A549 (cell line): ENCODE measurements at regions not wholly inside any gene's neighbourhood (a gene's known extent, or its start where the extent isn't known, plus 50 kb on each side); places are given as distances from the start of the nearest gene placed in this dataset.

Experiments used
- ATAC-seq, 2 experiments: fragments of 200-7000 bp in 1 of 2; fragments of >200 bp in 1 of 2; cut with Nextera tagmentation in 1 of 2; cut with Tn5 transposase in 1 of 2; 3 replicates each; pipeline versions ENCODE4 v1.8.0 to v1.9.1; 2018 to 2020; ENCODE audit warnings: mild to moderate bottlenecking in 1 of 2, moderate library complexity in 1 of 2
- CTCF ChIA-PET: fragments of 300-600 bp; sonication (Branson Sonifier 250); formaldehyde crosslinking; extraction: SDS; loops from one replicate; lab custom pipeline; 2021; ENCODE audit warnings: antibody characterized with exemption, inconsistent platforms; lab: Yijun Ruan, JAX
- POLR2A ChIA-PET: fragments of 350-600 bp; formaldehyde crosslinking; extraction: SDS; loops from one replicate; lab custom pipeline; 2021; ENCODE audit warnings: antibody characterized with exemption, inconsistent platforms; lab: Yijun Ruan, JAX
- DNase-seq, 2 experiments: peaks; one replicate each; pipeline versions ENCODE4 v3.0.0 to v3.0.0-alpha.2; 2011 to 2016; ENCODE audit warnings: low read depth in 1 of 2, low spot score in 1 of 2
- FAIRE-seq: peaks from 2 replicates; lab custom pipeline; 2011; peaks lifted over from hg19 to GRCh38; lab: Jason Lieb, UNC
- H3K27ac ChIP-seq, 2 experiments: fragments of >200 bp; sonication (Bioruptor Twin); formaldehyde crosslinking; 3 replicates each; pipeline ENCODE4 v1.5.1; 2016 to 2017
- H3K4me1 ChIP-seq: fragments of >200 bp; sonication (Bioruptor Twin); formaldehyde crosslinking; 3 replicates; pipeline ENCODE4 v1.6.1; 2016
- H3K4me2 ChIP-seq: fragments of >200 bp; sonication (Bioruptor Twin); formaldehyde crosslinking; 3 replicates; pipeline ENCODE4 v1.6.1; 2016
- H3K4me3 ChIP-seq: fragments of >200 bp; sonication (Bioruptor Twin); formaldehyde crosslinking; 3 replicates; pipeline ENCODE4 v1.5.1; 2016
- H3K9me3 ChIP-seq: fragments of >200 bp; sonication (Bioruptor Twin); formaldehyde crosslinking; 3 replicates; pipeline ENCODE4 v1.6.1; 2016
- CEBPB ChIP-seq, 2 experiments: fragments of >200 bp in 1 of 2; sonication (Bioruptor Twin) in 1 of 2; formaldehyde crosslinking in 1 of 2; IDR thresholded peaks; 2 replicates each; pipeline ENCODE4 v1.6.1; 2012 to 2016
- E2F6 ChIP-seq: IDR thresholded peaks from 2 replicates; pipeline ENCODE4 v1.6.1; 2012; ENCODE audit warnings: low read depth, borderline replicate concordance
- EP300 ChIP-seq, 2 experiments: fragments of >200 bp; sonication (Bioruptor Twin); formaldehyde crosslinking; IDR thresholded peaks; 2 replicates in 1 of 2; 3 replicates in 1 of 2; pipeline ENCODE4 v1.6.1; 2016 to 2017
- HDAC2 ChIP-seq: fragments of 200-600 bp; sonication (generic); IDR thresholded peaks from 2 replicates; pipeline ENCODE4 v1.6.1; 2016
- HOXB5 ChIP-seq: fragments of 250-450 bp; sonication (Bioruptor Pico); IDR thresholded peaks from 2 replicates; pipeline ENCODE4 v1.5.0; 2020; ENCODE audit warnings: mild to moderate bottlenecking, moderate library complexity
- JUN ChIP-seq, 2 experiments: fragments of >200 bp; sonication (Bioruptor Twin); formaldehyde crosslinking; IDR thresholded peaks; 2 replicates in 1 of 2; 3 replicates in 1 of 2; pipeline ENCODE4 v1.6.1; 2016 to 2017
- JUNB ChIP-seq: fragments of >200 bp; sonication (Bioruptor Twin); formaldehyde crosslinking; IDR thresholded peaks from 2 replicates; pipeline ENCODE4 v1.6.1; 2016
- KDM5A ChIP-seq: fragments of 200-600 bp; sonication (generic); IDR thresholded peaks from 2 replicates; pipeline ENCODE4 v1.6.1; 2016; ENCODE audit warnings: antibody characterized with exemption, mild to moderate bottlenecking
- MAFK ChIP-seq: fragments of 450-650 bp; IDR thresholded peaks from 2 replicates; pipeline ENCODE4 v1.6.1; 2014; ENCODE audit not compliant: partially characterized antibody
- MAX ChIP-seq: IDR thresholded peaks from 2 replicates; pipeline ENCODE4 v1.6.1; 2012
- MYC ChIP-seq: IDR thresholded peaks from 2 replicates; pipeline ENCODE4 v1.6.1; 2012; ENCODE audit warnings: mild to moderate bottlenecking, inconsistent platforms, low read length, improper control_type of control experiment, borderline replicate concordance
- PHF8 ChIP-seq: fragments of 200-600 bp; sonication (generic); IDR thresholded peaks from 2 replicates; pipeline ENCODE4 v1.6.1; 2016; ENCODE audit warnings: low read depth, mild to moderate bottlenecking, antibody characterized with exemption, moderate library complexity, borderline replicate concordance
- POLR2AphosphoS2 ChIP-seq: conservative IDR thresholded peaks from 2 replicates; pipeline ENCODE4 v1.6.1; 2012; ENCODE audit warnings: low read length, improper control_type of control experiment, inconsistent platforms
- RFX5 ChIP-seq: fragments of 450-650 bp; IDR thresholded peaks from 2 replicates; pipeline ENCODE4 v1.7.1; 2014; ENCODE audit warnings: antibody characterized with exemption, mild to moderate bottlenecking, moderate library complexity
- TP53 ChIP-seq: fragments of 250-450 bp; sonication (Bioruptor Pico); IDR thresholded peaks from 2 replicates; pipeline ENCODE4 v1.5.0; 2021; ENCODE audit warnings: mild to moderate bottlenecking, moderate library complexity
- ZC3H11A ChIP-seq: fragments of 450-650 bp; IDR thresholded peaks from 2 replicates; pipeline ENCODE4 v1.6.1; 2014; ENCODE audit warnings: antibody characterized with exemption, mild to moderate bottlenecking
- ZSCAN20 ChIP-seq: fragments of 250-450 bp; sonication (Bioruptor Pico); IDR thresholded peaks from 2 replicates; pipeline ENCODE4 v1.8.0; 2022; ENCODE audit warnings: mild to moderate bottlenecking, moderate library complexity
- WGBS: methylation state at CpG from one replicate; pipeline ENCODE4 v1.1.6; 2017; ENCODE audit errors: missing lambda C conversion rate; 5-methylcytosine and 5-hydroxymethylcytosine counted together
- TF ChIP-seq, protein P1 (sequence below): fragments of >200 bp; sonication (Bioruptor Twin); formaldehyde crosslinking; IDR thresholded peaks from 3 replicates; pipeline ENCODE4 v1.5.1; 2016
- TF ChIP-seq, protein P2 (sequence below): fragments of >200 bp; sonication (Bioruptor Twin); formaldehyde crosslinking; IDR thresholded peaks from 2 replicates; pipeline ENCODE4 v1.6.1; 2016

- Histone ChIP-seq H3K4me1 (peaks cover 13% of the 10 kb centered on the region; the same call in 2 of the 3 replicates), H3K4me3 (no peak overlapping the region), H3K4me2 (peak overlapping the region; percentile 12), H3K9me3 (peaks cover 11% of the 10 kb centered on the region), H3K27ac (peak overlapping the region in 1 of 2 experiments; percentile 48; a peak in 2 of 6 replicates)
- DNase-seq (no peak), ATAC-seq (no peak; a peak in 1 of 6 replicates), FAIRE-seq (no peak)
- TF ChIP-seq MAFK (no peak), ZSCAN20 (CRISPR knock-in tag) (no peak), E2F6 (no peak), JUN (IDR thresholded peaks at IDR 0.05) (no peak), ZC3H11A (no peak)
- TF ChIP-seq, protein P1, sequence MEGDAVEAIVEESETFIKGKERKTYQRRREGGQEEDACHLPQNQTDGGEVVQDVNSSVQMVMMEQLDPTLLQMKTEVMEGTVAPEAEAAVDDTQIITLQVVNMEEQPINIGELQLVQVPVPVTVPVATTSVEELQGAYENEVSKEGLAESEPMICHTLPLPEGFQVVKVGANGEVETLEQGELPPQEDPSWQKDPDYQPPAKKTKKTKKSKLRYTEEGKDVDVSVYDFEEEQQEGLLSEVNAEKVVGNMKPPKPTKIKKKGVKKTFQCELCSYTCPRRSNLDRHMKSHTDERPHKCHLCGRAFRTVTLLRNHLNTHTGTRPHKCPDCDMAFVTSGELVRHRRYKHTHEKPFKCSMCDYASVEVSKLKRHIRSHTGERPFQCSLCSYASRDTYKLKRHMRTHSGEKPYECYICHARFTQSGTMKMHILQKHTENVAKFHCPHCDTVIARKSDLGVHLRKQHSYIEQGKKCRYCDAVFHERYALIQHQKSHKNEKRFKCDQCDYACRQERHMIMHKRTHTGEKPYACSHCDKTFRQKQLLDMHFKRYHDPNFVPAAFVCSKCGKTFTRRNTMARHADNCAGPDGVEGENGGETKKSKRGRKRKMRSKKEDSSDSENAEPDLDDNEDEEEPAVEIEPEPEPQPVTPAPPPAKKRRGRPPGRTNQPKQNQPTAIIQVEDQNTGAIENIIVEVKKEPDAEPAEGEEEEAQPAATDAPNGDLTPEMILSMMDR, result no peak
- POLR2A ChIA-PET, result interaction anchor here (0.9 kb wide), 1 partner anchor 39 kb away, joined by 5 read pairs; no protein-coding TSS in a partner anchor
- CTCF ChIA-PET, result interaction anchor here (2.3 kb wide), 1 partner anchor 52 kb away, joined by 8 read pairs; no protein-coding TSS in a partner anchor
- WGBS, result 88% methylated on average over 1 of the region's 1 CpG
These were observed 121.8 kb downstream of the TBXT start for GRCh38 chr6:166045860-166046200.

- WGBS, result 70% methylated on average over 3 of the region's 3 CpGs
- Histone ChIP-seq H3K4me3 (no peak overlapping the region), H3K4me2 (peak overlapping the region; percentile 12; the same call in 2 of the 3 replicates), H3K9me3 (peaks cover 8% of the 10 kb centered on the region), H3K27ac (peak overlapping the region in 1 of 2 experiments; percentile 32; a peak in 1 of 6 replicates), H3K4me1 (peaks cover 13% of the 10 kb centered on the region; the same call in 2 of the 3 replicates)
- POLR2A ChIA-PET, result no interaction called here
- DNase-seq (no peak), FAIRE-seq (no peak), ATAC-seq (no peak)
- CTCF ChIA-PET, result interaction anchor here (2.3 kb wide), 1 partner anchor 52 kb away, joined by 8 read pairs; no protein-coding TSS in a partner anchor
- TF ChIP-seq KDM5A (no peak), MAX (no peak), HDAC2 (no peak), EP300 (IDR thresholded peaks at IDR 0.05) (no peak), MYC (no peak), MAFK (peak; percentile 90), HOXB5 (CRISPR knock-in tag) (no peak)
- TF ChIP-seq, protein P2, sequence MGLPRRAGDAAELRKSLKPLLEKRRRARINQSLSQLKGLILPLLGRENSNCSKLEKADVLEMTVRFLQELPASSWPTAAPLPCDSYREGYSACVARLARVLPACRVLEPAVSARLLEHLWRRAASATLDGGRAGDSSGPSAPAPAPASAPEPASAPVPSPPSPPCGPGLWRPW, result no peak
These were observed 122.3 kb downstream of the TBXT start for GRCh38 chr6:166045173-166045859.

- no peak for TF ChIP-seq E2F6
- TF ChIP-seq CEBPB (IDR thresholded peaks at IDR 0.05), result no peak
- no peak for TF ChIP-seq JUNB
- no peak for TF ChIP-seq RFX5
- TF ChIP-seq ZSCAN20 (CRISPR knock-in tag), result no peak
- TF ChIP-seq TP53 (CRISPR knock-in tag), result no peak
- no peak for TF ChIP-seq PHF8
- TF ChIP-seq POLR2AphosphoS2, result no peak
- TF ChIP-seq, all 56 proteins: peak for 0
- no peak for ATAC-seq
These were observed 126.4 kb downstream of the TBXT start for GRCh38 chr6:166041277-166041676.

More at GRCh38 chr6:166041277-166041676, 126.4 kb downstream of the TBXT start:
- Histone ChIP-seq H3K27ac (no peak overlapping the region), H3K9me3 (no peaks in the 10 kb centered on the region; the same call in 2 of the 3 replicates), H3K4me1 (peaks cover 10% of the 10 kb centered on the region; the same call in 2 of the 3 replicates), H3K4me2 (no peak overlapping the region), H3K4me3 (no peak overlapping the region)
- ChIA-PET POLR2A (no interaction called here), CTCF (no interaction called here)
- no peak for DNase-seq
- WGBS, result 59% methylated on average over 4 of the region's 4 CpGs
- no peak for FAIRE-seq
